NB4 (cell line): ENCODE measurements at regions not wholly inside any gene's neighbourhood (a gene's known extent, or its start where the extent isn't known, plus 50 kb on each side); places are given as distances from the start of the nearest gene placed in this dataset.

Experiments used
- DNase-seq: peaks from one replicate; pipeline ENCODE4 v3.0.0; 2010; ENCODE audit warnings: low read depth
- H3K4me3 ChIP-seq: one replicate; pipeline ENCODE4 v1.5.1; 2011; ENCODE audit warnings: mild to moderate bottlenecking, low read depth, low read length, moderate library complexity
- CTCF ChIP-seq: IDR thresholded peaks from one replicate; pipeline ENCODE4 v1.5.1; 2012; ENCODE audit warnings: low read depth, low read length
- MAX ChIP-seq: IDR thresholded peaks from 2 replicates; pipeline ENCODE4 v1.6.1; 2011; ENCODE audit warnings: low read depth, low read length
- MYC ChIP-seq: IDR thresholded peaks from 2 replicates; pipeline ENCODE4 v1.6.1; 2011; ENCODE audit warnings: low read depth, low read length
- POLR2A ChIP-seq: IDR thresholded peaks from 2 replicates; pipeline ENCODE4 v1.6.1; 2011; ENCODE audit warnings: mild to moderate bottlenecking; ENCODE audit not compliant: insufficient read length; ENCODE audit errors: extremely low read depth

- TF ChIP-seq POLR2A, result no peak
- no peak for TF ChIP-seq CTCF
- no peak for TF ChIP-seq MAX
- no peak for TF ChIP-seq MYC
- no peak overlapping the region for H3K4me3 ChIP-seq
- DNase-seq, result no peak
These were observed 208.9 kb upstream of the TMTC4 start for GRCh38 chr13:100883453-100883852.

GRCh38 chr13:100881291-100881864 is 206.8 kb upstream of the TMTC4 start:
- H3K4me3 ChIP-seq, result no peak overlapping the region
- DNase-seq, result peak; percentile 30
- TF ChIP-seq MAX, result no peak
- TF ChIP-seq POLR2A, result no peak
- no peak for TF ChIP-seq CTCF
- no peak for TF ChIP-seq MYC

- TF ChIP-seq POLR2A, result no peak
- TF ChIP-seq CTCF, result no peak
- DNase-seq, result no peak
- H3K4me3 ChIP-seq, result no peak overlapping the region
These were observed 205.6 kb upstream of the TMTC4 start for GRCh38 chr13:100880166-100880565.

- H3K4me3 ChIP-seq, result no peak overlapping the region
- TF ChIP-seq CTCF (no peak), POLR2A (no peak), MYC (no peak), MAX (no peak)
- no peak for DNase-seq
These were observed 204.7 kb upstream of the TMTC4 start for GRCh38 chr13:100879255-100879654.

- no peak overlapping the region for H3K4me3 ChIP-seq
- DNase-seq, result no peak
- no peak for TF ChIP-seq MAX
- TF ChIP-seq CTCF, result no peak
- no peak for TF ChIP-seq POLR2A
- TF ChIP-seq MYC, result no peak
These were observed 201.4 kb upstream of the TMTC4 start for GRCh38 chr13:100876044-100876403.

- no peak overlapping the region for H3K4me3 ChIP-seq
- TF ChIP-seq MYC (no peak), MAX (no peak), POLR2A (no peak), CTCF (no peak)
- DNase-seq, result peak; percentile 14
These were observed 200.9 kb upstream of the TMTC4 start for GRCh38 chr13:100875392-100876043.
